H1 (cell line): ENCODE measurements at regions not wholly inside any gene's neighbourhood (a gene's known extent, or its start where the extent isn't known, plus 50 kb on each side); places are given as distances from the start of the nearest gene placed in this dataset.

Source experiments
- CEBPB ChIP-seq: IDR thresholded peaks from 2 replicates; pipeline ENCODE4 v1.6.1; 2012; ENCODE audit warnings: low read depth, low read length
- CHD7 ChIP-seq: fragments of 300-600 bp; sonication (generic); IDR thresholded peaks from 2 replicates; pipeline ENCODE4 v1.7.1; 2012; ENCODE audit warnings: low read length, moderate library complexity, mild to moderate bottlenecking, inconsistent platforms; ENCODE audit not compliant: insufficient replicate concordance

- no peak for TF ChIP-seq CHD7
- TF ChIP-seq CEBPB: no peak
These were observed 560.8 kb downstream of the MATN1 start (continued) for GRCh38 chr1:30162565-30162964.
